Right lobe of liver (tissue), 4 donors: ENCODE measurements at regions not wholly inside any gene's neighbourhood (a gene's known extent, or its start where the extent isn't known, plus 50 kb on each side); places are given as distances from the start of the nearest gene placed in this dataset.

Experiments
- POLR2A ChIP-seq: fragments of 450-650 bp; IDR thresholded peaks from one replicate; pipeline ENCODE4 v1.6.1; 2017; ENCODE audit warnings: antibody characterized with exemption, mild to moderate bottlenecking
- TF ChIP-seq, protein P1 (sequence below), 4 donors: fragments of 200-600 bp in 3 of 4; fragments of 450-650 bp in 1 of 4; IDR thresholded peaks; one replicate each; pipeline versions ENCODE4 v1.5.1 to v1.8.0; 2016 to 2022; ENCODE audit warnings: antibody characterized with exemption in 4 of 4, mild to moderate bottlenecking in 2 of 4
- donor health status: DM: no; HTN: no; CAD: no.
- donor health status: DM: no; HTN: no; CAD: no.
- donor health status: DM: no; HTN: yes; CAD: no.

DNA sequence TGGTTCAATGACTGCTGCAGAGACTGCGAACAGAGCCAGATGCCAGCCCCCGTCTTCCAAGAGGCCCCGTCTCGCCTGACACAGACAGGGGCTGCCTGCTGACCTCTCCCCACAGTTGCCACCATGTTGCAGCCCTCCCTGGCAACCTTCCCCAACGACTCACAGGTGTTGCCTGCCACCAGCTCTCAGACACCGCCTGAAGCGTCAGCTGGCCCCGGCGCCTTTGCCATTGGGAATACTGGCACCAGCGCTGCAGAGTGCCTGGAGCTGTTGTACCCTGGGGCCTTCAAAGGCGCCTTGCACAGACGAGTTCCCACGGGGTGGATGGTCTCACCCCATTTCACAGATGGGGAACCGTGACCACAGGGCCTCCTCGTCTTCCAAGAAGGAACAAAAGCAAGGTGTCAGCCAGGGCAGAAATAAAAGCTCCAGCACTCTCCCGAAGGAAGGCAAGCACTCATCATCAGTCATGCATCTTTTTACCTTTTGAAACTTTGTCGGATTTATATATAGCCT, 167.0 kb downstream of the ADSS2 start:
- TF ChIP-seq, protein P1, sequence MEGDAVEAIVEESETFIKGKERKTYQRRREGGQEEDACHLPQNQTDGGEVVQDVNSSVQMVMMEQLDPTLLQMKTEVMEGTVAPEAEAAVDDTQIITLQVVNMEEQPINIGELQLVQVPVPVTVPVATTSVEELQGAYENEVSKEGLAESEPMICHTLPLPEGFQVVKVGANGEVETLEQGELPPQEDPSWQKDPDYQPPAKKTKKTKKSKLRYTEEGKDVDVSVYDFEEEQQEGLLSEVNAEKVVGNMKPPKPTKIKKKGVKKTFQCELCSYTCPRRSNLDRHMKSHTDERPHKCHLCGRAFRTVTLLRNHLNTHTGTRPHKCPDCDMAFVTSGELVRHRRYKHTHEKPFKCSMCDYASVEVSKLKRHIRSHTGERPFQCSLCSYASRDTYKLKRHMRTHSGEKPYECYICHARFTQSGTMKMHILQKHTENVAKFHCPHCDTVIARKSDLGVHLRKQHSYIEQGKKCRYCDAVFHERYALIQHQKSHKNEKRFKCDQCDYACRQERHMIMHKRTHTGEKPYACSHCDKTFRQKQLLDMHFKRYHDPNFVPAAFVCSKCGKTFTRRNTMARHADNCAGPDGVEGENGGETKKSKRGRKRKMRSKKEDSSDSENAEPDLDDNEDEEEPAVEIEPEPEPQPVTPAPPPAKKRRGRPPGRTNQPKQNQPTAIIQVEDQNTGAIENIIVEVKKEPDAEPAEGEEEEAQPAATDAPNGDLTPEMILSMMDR (IDR thresholded peaks at IDR 0.05) = no peak
- no peak for TF ChIP-seq POLR2A
